ENCODE measurements at regions not wholly inside any gene's neighbourhood (a gene's known extent, or its start where the extent isn't known, plus 50 kb on each side); places are given as distances from the start of the nearest gene placed in this dataset.

DNA sequence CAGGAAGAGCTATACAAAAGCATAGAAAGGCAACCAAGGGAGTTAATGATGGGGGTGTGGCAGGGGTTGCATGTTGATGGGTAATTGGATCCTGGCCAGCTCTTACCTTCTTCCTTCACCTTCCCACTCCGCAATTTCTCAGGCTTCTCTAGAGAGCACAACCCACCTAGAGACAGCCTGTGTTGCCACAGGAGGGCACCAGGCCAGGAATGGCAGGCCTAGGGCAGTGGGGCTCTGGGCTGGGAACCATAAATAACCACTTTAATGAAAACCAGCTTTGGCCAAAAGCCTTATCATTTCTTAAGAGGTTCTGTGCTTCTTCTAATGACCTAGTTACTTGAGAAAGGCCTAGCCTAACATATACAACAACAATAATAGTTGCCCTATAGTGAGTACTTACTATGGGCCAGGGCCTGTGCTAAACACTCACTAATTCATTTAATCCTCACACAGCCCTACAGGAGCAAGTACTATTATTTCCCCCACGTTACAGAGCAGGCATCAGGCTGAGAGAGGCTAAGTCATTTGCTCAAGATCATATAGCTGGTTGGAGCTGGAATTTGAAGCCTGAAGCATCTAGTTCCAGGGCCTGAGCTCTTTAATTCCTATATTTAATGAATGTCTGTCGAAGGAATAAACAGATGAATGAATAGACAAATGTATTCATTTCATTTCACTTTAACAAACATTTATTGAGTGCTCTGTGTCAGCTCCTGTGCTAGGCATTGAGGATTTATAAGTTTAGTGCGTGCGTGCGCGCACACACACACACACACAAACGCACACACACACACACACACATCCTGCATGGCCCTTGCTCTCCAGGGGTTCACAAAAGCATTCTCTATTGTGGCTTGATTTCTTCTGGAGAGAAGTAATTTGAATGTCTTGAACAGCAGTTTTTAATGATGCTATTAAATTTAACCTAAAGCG, 66.8 kb downstream of the RTL9 start:
- H3K27me3 ChIP-seq: no peaks in the 10 kb centered on the region
- no peak overlapping the region for H3K27ac ChIP-seq

GRCh38 chrX:110426155-110426504, 67.5 kb downstream of the RTL9 start:
- intact Hi-C loops (cut with DNase I; ENCODE audit: low total_unique reads): no loop called here
- no peak for DNase-seq
- no peak overlapping the region for H3K4me3 ChIP-seq
- TF ChIP-seq POLR2A (IDR thresholded peaks at IDR 0.05): no peak
- TF ChIP-seq, protein P1, sequence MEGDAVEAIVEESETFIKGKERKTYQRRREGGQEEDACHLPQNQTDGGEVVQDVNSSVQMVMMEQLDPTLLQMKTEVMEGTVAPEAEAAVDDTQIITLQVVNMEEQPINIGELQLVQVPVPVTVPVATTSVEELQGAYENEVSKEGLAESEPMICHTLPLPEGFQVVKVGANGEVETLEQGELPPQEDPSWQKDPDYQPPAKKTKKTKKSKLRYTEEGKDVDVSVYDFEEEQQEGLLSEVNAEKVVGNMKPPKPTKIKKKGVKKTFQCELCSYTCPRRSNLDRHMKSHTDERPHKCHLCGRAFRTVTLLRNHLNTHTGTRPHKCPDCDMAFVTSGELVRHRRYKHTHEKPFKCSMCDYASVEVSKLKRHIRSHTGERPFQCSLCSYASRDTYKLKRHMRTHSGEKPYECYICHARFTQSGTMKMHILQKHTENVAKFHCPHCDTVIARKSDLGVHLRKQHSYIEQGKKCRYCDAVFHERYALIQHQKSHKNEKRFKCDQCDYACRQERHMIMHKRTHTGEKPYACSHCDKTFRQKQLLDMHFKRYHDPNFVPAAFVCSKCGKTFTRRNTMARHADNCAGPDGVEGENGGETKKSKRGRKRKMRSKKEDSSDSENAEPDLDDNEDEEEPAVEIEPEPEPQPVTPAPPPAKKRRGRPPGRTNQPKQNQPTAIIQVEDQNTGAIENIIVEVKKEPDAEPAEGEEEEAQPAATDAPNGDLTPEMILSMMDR (IDR thresholded peaks at IDR 0.05): no peak
- H3K27ac ChIP-seq: no peak overlapping the region
- H3K27me3 ChIP-seq: no peaks in the 10 kb centered on the region
- H3K9me3 ChIP-seq: no peaks in the 10 kb centered on the region
- no peaks in the 10 kb centered on the region for H3K36me3 ChIP-seq
- H3K4me1 ChIP-seq: no peaks in the 10 kb centered on the region

More for the DNA sequence above, 66.8 kb downstream of the RTL9 start:
- Histone ChIP-seq H3K9me3 (no peaks in the 10 kb centered on the region), H3K4me1 (no peaks in the 10 kb centered on the region), H3K4me3 (no peak overlapping the region), H3K36me3 (no peaks in the 10 kb centered on the region)
- DNase-seq: no peak
- TF ChIP-seq, protein P1 (IDR thresholded peaks at IDR 0.05): no peak
- no peak for TF ChIP-seq POLR2A (IDR thresholded peaks at IDR 0.05)
- intact Hi-C loops (cut with DNase I; ENCODE audit: low total_unique reads): no loop called here

GRCh38 chrX:110427076-110427475, 68.4 kb downstream of the RTL9 start:
- no peak for TF ChIP-seq POLR2A (IDR thresholded peaks at IDR 0.05)
- TF ChIP-seq, protein P1 (IDR thresholded peaks at IDR 0.05): no peak
- Histone ChIP-seq H3K4me1 (no peaks in the 10 kb centered on the region), H3K9me3 (no peaks in the 10 kb centered on the region), H3K4me3 (no peak overlapping the region), H3K27me3 (no peaks in the 10 kb centered on the region), H3K27ac (no peak overlapping the region), H3K36me3 (no peaks in the 10 kb centered on the region)
- intact Hi-C loops (cut with DNase I; ENCODE audit: low total_unique reads): no loop called here
- DNase-seq: no peak

GRCh38 chrX:110428144-110428543, 69.5 kb downstream of the RTL9 start:
- no peak for DNase-seq
- intact Hi-C loops (cut with DNase I; ENCODE audit: low total_unique reads): no loop called here
- Histone ChIP-seq H3K36me3 (no peaks in the 10 kb centered on the region), H3K27ac (no peak overlapping the region), H3K27me3 (no peaks in the 10 kb centered on the region), H3K9me3 (no peaks in the 10 kb centered on the region), H3K4me3 (no peak overlapping the region), H3K4me1 (no peaks in the 10 kb centered on the region)
- TF ChIP-seq, protein P1 (IDR thresholded peaks at IDR 0.05): no peak
- no peak for TF ChIP-seq POLR2A (IDR thresholded peaks at IDR 0.05)

GRCh38 chrX:110430293-110431076, 71.8 kb downstream of the RTL9 start:
- Histone ChIP-seq H3K9me3 (no peaks in the 10 kb centered on the region), H3K36me3 (no peaks in the 10 kb centered on the region), H3K4me3 (no peak overlapping the region), H3K27ac (no peak overlapping the region), H3K4me1 (no peaks in the 10 kb centered on the region), H3K27me3 (no peaks in the 10 kb centered on the region)
- no peak for DNase-seq
- intact Hi-C loops (cut with DNase I; ENCODE audit: low total_unique reads): no loop called here
- TF ChIP-seq, protein P1 (IDR thresholded peaks at IDR 0.05): no peak
- TF ChIP-seq POLR2A (IDR thresholded peaks at IDR 0.05): no peak

Data from uterus (tissue), 3 donors.